HG03575 (cell line): ENCODE measurements at regions not wholly inside any gene's neighbourhood (a gene's known extent, or its start where the extent isn't known, plus 50 kb on each side); places are given as distances from the start of the nearest gene placed in this dataset.
"Not testable (repeated sequence)": the region's sequence is repeated elsewhere in the genome, so short reads cannot be mapped to it uniquely, and the experiment has no call there.

Source experiments
- ATAC-seq: cut with Tn5 transposase; IDR thresholded peaks from one replicate; pipeline ENCODE4 v1.9.1; 2021; ENCODE audit not compliant: unreplicated experiment, insufficient number of reproducible peaks, low FRiP score; ENCODE audit errors: extremely low read depth

GRCh38 chr4:24373704-24374103, 210.7 kb downstream of the DHX15 start:
- no peak for ATAC-seq

DNA sequence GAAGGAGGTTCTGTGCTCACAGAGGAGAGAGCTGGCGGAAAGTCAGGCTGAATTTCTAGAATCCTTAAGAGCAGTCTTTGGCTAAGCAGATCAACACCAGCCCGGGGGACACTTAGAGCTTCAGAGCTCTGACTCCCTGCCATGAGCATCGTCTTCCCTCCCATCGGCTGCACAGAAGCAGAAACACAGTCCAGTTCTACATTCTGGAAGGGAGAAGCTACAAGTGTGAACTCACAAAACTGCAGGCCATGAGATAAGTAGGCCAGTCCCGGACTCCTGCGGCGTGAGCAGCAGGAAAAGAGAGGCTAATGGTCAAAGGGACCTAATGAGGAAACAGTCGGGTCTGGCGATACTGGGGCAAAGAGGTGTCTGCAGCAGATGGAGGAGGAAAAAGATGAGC, 211.5 kb downstream of the DHX15 start:
- no peak for ATAC-seq

GRCh38 chr4:24372341-24372740, 212.0 kb downstream of the DHX15 start:
- ATAC-seq, result no peak

GRCh38 chr4:24370421-24370820, 213.9 kb downstream of the DHX15 start:
- ATAC-seq, result no peak

DNA sequence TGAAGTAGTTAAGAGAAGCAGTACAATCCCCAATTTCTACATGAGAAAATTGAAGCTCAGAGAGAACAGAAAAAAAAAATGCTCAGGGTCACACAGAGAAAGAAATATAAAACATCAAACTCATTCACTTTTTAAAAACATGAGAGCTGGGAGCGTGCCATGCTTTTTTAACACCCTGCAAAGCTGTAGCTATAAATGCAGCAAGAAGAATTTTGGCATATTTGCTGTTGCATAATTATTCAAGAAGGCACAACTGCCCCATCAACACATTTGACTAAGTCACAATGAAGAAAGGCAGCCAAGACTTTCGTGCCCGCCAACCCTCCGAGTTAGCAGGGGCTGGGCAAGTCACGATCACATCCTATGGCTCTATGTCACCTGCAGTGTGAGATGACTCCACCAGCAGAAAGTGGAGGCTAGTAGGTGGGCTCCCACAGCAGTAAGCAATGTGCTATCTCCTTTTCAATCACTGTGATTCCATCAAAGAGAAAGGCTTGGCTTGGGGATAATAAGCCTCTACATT, 214.8 kb downstream of the DHX15 start:
- ATAC-seq, result no peak

- ATAC-seq, result no peak
Observed at GRCh38 chr4:24368801-24369200, 215.6 kb downstream of the DHX15 start.

- ATAC-seq, result no peak
Observed at GRCh38 chr4:24364852-24365251, 219.5 kb downstream of the DHX15 start.

DNA sequence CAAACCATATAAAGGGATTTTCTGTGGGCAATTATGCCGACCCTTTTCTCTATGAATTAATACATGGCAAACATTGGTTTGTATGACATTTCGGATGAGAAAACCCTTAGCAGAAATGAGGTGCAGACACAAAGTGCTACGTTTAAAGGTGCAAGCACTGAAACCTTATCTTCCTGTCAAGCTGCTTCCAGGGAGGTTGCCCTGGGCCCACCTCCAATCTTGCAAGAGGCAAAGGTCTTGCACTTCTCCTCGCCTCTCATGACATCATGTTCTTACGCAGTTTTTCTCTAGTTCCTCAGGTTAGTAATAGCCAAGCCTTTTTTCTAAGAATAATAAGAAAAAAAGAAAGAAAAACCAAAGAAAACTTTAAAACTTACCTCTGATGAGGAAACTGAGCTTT, 220.1 kb downstream of the DHX15 start:
- ATAC-seq, result no peak

GRCh38 chr4:24363751-24364150, 220.6 kb downstream of the DHX15 start:
- ATAC-seq, result no peak

DNA sequence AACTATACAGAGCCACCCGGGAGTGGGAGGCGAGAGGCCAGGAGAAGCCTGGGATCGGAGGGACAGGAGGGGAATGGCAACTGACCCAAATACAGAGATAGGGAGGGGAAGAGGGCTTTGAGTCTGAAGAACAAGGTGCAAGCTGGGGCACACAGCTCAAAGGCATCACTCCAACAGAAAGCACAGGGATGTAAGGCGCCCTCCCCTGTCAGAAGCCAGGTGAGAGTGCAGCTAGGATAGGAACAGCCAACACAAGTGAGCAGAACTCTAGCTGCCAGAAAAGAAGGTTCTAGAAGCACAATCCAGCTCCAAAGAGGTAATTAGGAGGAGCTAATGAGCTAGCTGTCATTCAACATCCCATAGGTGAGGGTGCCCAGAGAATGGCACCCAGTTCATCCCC, 232.2 kb downstream of the DHX15 start:
- no peak for ATAC-seq

- ATAC-seq, result not testable (repeated sequence)
Observed at GRCh38 chr4:24349168-24349996, 235.0 kb downstream of the DHX15 start.

GRCh38 chr4:24339260-24339659, 245.1 kb downstream of the DHX15 start:
- ATAC-seq, result no peak

GRCh38 chr4:24337451-24338190, 246.7 kb downstream of the DHX15 start:
- ATAC-seq, result no peak

DNA sequence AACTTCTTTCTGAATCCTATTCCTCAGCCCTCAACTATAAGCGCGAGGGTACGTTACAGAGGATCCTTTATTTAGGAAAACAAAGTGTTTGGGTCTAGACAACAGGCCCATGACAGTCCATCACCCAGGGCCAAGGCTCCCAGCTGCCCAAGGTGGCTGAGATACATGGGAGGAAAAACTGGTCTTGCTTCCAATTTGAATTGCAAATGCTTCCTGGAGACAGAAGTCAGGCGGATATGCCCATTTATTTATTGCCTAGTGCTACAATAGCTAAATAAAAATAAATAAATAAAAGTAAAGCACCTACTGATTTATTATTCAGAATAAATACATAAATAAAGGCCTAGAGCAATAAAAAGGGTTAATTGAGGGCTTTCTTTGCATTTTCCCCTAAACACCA, 248.7 kb downstream of the DHX15 start:
- no peak for ATAC-seq

DNA sequence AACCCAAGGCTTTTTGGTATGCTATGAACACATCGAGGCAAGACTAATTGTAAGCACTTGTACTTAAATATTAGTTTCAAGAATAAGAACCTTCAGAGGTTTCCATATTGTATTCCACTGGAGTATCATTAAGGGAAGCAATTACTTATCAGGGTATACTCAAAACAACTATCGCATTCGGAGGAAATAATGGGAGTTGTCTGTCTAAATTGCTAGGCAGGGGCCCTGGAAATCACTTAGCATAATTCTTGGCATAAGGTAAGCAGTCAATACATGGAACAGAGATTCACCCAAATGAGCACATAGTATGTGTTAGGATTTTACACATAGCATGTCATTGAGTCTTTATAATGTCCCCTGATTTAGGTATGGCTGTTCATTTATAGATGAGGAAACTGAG, 249.4 kb downstream of the DHX15 start:
- no peak for ATAC-seq

- ATAC-seq, result no peak
Observed at GRCh38 chr4:24330573-24330972, 253.8 kb downstream of the DHX15 start.

- ATAC-seq, result no peak
Observed at GRCh38 chr4:24330172-24330571, 254.2 kb downstream of the DHX15 start.

DNA sequence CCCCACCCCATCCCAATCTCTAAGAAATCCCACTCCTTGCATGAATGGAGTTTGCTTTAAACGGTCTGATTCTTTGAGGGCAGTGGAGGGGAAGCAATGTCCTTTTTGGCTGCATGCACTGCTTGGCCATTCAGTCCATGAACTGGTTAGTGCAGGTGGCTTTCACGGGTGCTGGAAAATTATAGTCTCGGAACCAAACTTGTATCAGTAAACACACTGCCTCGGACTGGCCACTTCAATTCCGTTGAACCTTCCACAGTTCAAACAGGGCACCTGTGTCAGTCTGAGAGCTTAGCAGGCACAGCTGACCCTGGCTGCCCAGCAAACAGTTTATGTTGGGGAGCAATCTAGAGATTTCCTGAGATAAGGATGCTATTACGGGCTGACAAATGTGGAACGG, 255.6 kb downstream of the DHX15 start:
- ATAC-seq, result no peak

DNA sequence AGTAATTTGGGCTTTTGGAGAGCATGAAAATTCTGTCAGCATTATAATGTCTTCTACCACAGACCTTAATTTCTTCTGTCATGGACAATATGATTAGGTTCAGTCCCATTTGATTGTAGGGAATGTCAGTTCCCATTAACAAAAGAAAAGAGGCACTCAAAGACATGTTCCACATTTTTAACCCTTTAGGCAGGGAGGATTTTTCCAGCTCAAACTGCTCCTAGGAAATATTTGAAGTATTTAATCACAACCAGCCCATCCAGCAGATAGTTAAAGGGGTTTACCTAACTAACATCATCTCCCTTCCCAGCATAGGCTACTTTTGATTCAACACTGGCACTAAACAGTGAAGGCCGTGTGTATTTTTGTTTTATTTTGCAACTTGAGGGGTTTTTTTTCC, 256.0 kb downstream of the DHX15 start:
- ATAC-seq, result no peak

GRCh38 chr4:24322995-24323394, 261.4 kb downstream of the DHX15 start:
- no peak for ATAC-seq
